Tibial nerve (tissue), 4 donors: ENCODE measurements at regions not wholly inside any gene's neighbourhood (a gene's known extent, or its start where the extent isn't known, plus 50 kb on each side); places are given as distances from the start of the nearest gene placed in this dataset.

Experiments
- DNase-seq, 2 donors: peaks; one replicate each; pipeline ENCODE4 v3.0.0-alpha.2; 2019; ENCODE audit warnings: low spot score in 2 of 2
- H3K27ac ChIP-seq, 4 donors: fragments of 200-600 bp; sonication (generic) in 3 of 4; one replicate each; pipeline ENCODE4 v1.5.1; 2017 to 2019; ENCODE audit warnings: mild to moderate bottlenecking in 1 of 4
- H3K27me3 ChIP-seq, 2 donors: fragments of 200-600 bp; sonication (generic) in 1 of 2; one replicate each; pipeline versions ENCODE4 v1.5.1 to v1.6.0; 2017 to 2019
- H3K36me3 ChIP-seq, 3 donors: fragments of 200-600 bp; sonication (generic); one replicate each; pipeline ENCODE4 v1.5.1; 2018 to 2019
- H3K4me1 ChIP-seq, 4 donors: fragments of 200-600 bp; sonication (generic) in 3 of 4; one replicate each; pipeline ENCODE4 v1.5.1; 2017 to 2019
- H3K4me3 ChIP-seq, 4 donors: fragments of 200-600 bp; sonication (generic) in 3 of 4; one replicate each; pipeline ENCODE4 v1.5.1; 2017 to 2019; ENCODE audit warnings: mild to moderate bottlenecking in 1 of 4, moderate library complexity in 1 of 4
- H3K9me3 ChIP-seq, 4 donors: fragments of 200-600 bp; sonication (generic) in 3 of 4; one replicate each; pipeline ENCODE4 v1.5.1; 2017 to 2019
- EP300 ChIP-seq, 2 donors: sonication (generic); formaldehyde crosslinking; IDR thresholded peaks; one replicate each; pipeline ENCODE4 v1.6.1; 2017; ENCODE audit warnings: antibody characterized with exemption in 2 of 2, mild to moderate bottlenecking in 1 of 2
- POLR2A ChIP-seq, 2 donors: fragments of 450-650 bp; IDR thresholded peaks; one replicate each; pipeline ENCODE4 v1.6.1; 2017; ENCODE audit warnings: antibody characterized with exemption in 2 of 2, mild to moderate bottlenecking in 2 of 2, moderate library complexity in 2 of 2
- WGBS, 2 donors: methylation state at CpG; one replicate each; pipeline ENCODE4 v1.1.5; 2018; 5-methylcytosine and 5-hydroxymethylcytosine counted together
- TF ChIP-seq, protein P1 (sequence below), 5 experiments: fragments of 200-600 bp in 3 of 5; fragments of 450-650 bp in 2 of 5; sonication (generic) in 3 of 5; IDR thresholded peaks; one replicate each; pipeline ENCODE4 v1.5.1; 2016 to 2019; ENCODE audit warnings: antibody characterized with exemption in 5 of 5, mild to moderate bottlenecking in 3 of 5, moderate library complexity in 2 of 5

DNA sequence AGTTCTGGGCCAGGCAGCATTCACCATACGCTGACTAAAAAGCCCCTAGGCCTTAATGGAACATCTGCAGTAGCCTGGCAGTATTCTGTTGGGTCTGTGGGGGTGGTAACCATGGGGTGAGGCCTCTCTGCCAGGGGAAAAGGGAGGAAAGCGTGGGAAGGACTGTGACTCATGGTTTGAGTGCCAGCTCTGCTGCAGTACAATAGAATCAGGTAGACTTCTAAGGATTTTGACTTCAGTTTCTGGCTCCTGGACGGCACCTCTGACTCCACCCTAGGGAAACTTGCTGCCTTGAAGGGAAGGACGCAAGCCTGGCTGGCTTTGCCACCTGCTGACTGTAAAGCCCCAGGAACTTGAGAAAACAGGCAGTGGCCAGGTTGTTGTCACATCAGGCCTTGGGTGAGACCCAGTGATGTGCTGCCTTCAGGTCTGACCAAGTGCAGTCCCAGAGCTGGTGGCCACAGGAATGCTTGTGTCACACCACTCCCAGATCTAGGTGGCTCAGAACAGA lies 148.6 kb downstream of the SUCNR1 start:
- H3K4me1 ChIP-seq = peaks cover 0 to 8% (median 2%) of the 10 kb centered on the region in 4 donors
- H3K27me3 ChIP-seq = no peaks in the 10 kb centered on the region
- TF ChIP-seq, protein P1, sequence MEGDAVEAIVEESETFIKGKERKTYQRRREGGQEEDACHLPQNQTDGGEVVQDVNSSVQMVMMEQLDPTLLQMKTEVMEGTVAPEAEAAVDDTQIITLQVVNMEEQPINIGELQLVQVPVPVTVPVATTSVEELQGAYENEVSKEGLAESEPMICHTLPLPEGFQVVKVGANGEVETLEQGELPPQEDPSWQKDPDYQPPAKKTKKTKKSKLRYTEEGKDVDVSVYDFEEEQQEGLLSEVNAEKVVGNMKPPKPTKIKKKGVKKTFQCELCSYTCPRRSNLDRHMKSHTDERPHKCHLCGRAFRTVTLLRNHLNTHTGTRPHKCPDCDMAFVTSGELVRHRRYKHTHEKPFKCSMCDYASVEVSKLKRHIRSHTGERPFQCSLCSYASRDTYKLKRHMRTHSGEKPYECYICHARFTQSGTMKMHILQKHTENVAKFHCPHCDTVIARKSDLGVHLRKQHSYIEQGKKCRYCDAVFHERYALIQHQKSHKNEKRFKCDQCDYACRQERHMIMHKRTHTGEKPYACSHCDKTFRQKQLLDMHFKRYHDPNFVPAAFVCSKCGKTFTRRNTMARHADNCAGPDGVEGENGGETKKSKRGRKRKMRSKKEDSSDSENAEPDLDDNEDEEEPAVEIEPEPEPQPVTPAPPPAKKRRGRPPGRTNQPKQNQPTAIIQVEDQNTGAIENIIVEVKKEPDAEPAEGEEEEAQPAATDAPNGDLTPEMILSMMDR (IDR thresholded peaks at IDR 0.05) = no peak
- TF ChIP-seq EP300 (IDR thresholded peaks at IDR 0.05) (no peak), POLR2A (IDR thresholded peaks at IDR 0.05) (no peak)
- H3K9me3 ChIP-seq = no peaks in the 10 kb centered on the region
- H3K27ac ChIP-seq = no peak overlapping the region
- DNase-seq = no peak
- WGBS, 2 donors = 83 to 96% methylated on average over 4 of the region's 4 CpGs
- no peaks in the 10 kb centered on the region for H3K36me3 ChIP-seq
- no peak overlapping the region for H3K4me3 ChIP-seq

DNA sequence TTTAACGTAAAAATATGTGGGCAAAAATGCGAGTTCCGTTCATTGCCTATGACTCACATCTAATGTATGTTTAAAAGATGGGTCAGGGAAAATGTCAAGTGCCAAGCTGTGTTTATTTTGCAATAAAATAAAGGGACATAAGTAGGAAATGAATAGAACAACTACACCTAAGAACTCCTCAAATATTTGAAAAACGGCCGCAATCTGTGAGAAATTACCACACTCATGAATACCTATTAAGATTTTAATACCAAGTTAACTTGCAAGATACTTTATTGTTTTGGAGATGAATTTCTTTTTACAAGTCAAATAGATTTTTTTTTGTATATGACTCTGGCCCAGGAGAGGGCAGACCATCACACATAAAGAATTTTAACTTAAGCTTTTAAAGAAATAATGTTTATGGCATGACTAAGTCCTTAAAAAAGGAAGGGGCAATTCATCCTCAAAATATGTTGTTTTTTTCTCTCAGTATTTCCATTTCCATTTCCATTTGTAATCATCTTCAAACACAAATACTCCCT lies 152.7 kb downstream of the SUCNR1 start:
- no peak for TF ChIP-seq POLR2A (IDR thresholded peaks at IDR 0.05)
- TF ChIP-seq, protein P1 (IDR thresholded peaks at IDR 0.05) = peak in 1 of 5 experiments; percentile 15
- 44 to 53% methylated on average over 5 of the region's 5 CpGs for WGBS, 2 donors
- DNase-seq = no peak
- Histone ChIP-seq H3K9me3 (no peaks in the 10 kb centered on the region), H3K36me3 (no peaks in the 10 kb centered on the region), H3K27me3 (no peaks in the 10 kb centered on the region), H3K4me3 (no peak overlapping the region), H3K4me1 (peaks cover 0 to 22% (median 2%) of the 10 kb centered on the region in 4 donors), H3K27ac (no peak overlapping the region)

DNA sequence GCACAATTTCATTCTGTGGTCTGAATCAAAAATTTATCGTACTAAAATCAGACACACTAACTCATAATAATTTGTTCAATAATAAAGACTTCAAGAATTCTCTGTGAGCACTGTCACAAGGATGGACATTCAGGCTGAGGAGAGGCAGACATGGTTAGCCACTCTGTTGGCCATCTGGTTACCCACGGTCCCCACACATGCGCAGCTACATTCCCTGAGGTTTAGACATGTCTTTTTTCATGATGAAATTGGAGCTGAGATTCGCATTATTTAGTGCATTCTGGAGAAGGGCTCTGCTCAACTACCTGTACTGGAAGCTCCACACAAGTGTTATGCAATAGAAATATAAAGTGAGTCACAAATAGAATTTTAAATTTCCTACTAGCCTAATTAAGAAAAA lies 156.9 kb downstream of the SUCNR1 start:
- Histone ChIP-seq H3K4me1 (peaks cover 0 to 22% (median 2%) of the 10 kb centered on the region in 4 donors), H3K36me3 (no peaks in the 10 kb centered on the region), H3K27ac (peak overlapping the region in 3 of 4 donors; percentile 10 to 76 (median 56)), H3K4me3 (no peak overlapping the region), H3K9me3 (peaks cover 0 to 5% (median 0%) of the 10 kb centered on the region in 4 donors), H3K27me3 (no peaks in the 10 kb centered on the region)
- 81 to 83% methylated on average over 4 of the region's 4 CpGs for WGBS, 2 donors
- no peak for DNase-seq
- TF ChIP-seq, protein P1 (IDR thresholded peaks at IDR 0.05) = no peak
- no peak for TF ChIP-seq POLR2A (IDR thresholded peaks at IDR 0.05)
- TF ChIP-seq EP300 (IDR thresholded peaks at IDR 0.05) = no peak

DNA sequence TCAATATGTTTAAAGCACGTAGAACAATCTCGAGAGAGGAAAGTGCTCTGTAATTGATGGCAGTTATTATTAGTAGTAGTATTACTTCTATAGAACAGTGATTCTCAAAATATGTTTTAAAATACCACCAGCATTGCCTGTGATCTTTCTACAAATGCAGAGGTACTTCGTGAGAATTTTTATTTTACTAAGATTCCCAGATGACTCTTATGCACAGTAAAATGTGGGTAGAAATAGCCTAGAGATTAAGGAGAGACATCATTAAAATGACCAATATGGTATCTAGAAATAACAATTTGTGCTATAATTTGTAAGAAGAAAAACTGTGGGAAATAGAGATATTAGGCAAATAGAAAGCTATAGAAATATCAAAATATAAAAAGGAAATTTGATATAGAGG lies 157.9 kb downstream of the SUCNR1 start:
- H3K9me3 ChIP-seq = peaks cover 0 to 11% (median 0%) of the 10 kb centered on the region in 4 donors
- peaks cover 0 to 19% (median 1%) of the 10 kb centered on the region in 4 donors for H3K4me1 ChIP-seq
- no peak overlapping the region for H3K4me3 ChIP-seq
- H3K27ac ChIP-seq = no peak overlapping the region
- H3K27me3 ChIP-seq = no peaks in the 10 kb centered on the region
- DNase-seq = no peak
- no peaks in the 10 kb centered on the region for H3K36me3 ChIP-seq
- 80 to 94% methylated on average over 3 of the region's 3 CpGs for WGBS, 2 donors
- TF ChIP-seq EP300 (IDR thresholded peaks at IDR 0.05) = no peak
- no peak for TF ChIP-seq POLR2A (IDR thresholded peaks at IDR 0.05)
- TF ChIP-seq, protein P1 (IDR thresholded peaks at IDR 0.05) = no peak

DNA sequence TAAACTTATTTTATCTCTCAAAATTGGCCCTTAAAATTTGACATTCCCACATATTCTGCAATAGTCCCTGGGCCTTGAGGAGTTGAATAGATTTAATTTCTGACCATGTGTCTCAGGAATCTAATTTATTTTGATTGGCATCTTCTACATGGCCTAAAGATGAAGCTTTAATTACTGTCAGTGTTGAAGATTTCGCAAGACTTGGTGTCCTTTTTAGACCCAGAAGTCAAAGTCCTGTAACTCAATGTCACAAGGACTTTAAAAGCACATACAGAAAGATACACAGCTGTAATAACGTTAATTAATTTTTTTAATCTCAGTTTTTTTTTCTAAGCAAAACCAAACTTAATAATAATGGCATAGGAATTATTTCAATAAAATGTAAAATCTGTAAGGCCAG lies 163.9 kb downstream of the SUCNR1 start:
- no peak for DNase-seq
- no peaks in the 10 kb centered on the region for H3K36me3 ChIP-seq
- peaks cover 0 to 18% (median 0%) of the 10 kb centered on the region in 4 donors for H3K9me3 ChIP-seq
- 83 to 88% methylated on average over 2 of the region's 2 CpGs for WGBS, 2 donors
- no peaks in the 10 kb centered on the region for H3K4me1 ChIP-seq
- no peak overlapping the region for H3K27ac ChIP-seq
- no peaks in the 10 kb centered on the region for H3K27me3 ChIP-seq
- no peak overlapping the region for H3K4me3 ChIP-seq
- TF ChIP-seq POLR2A (IDR thresholded peaks at IDR 0.05) (no peak), EP300 (IDR thresholded peaks at IDR 0.05) (no peak)
- TF ChIP-seq, protein P1 (IDR thresholded peaks at IDR 0.05) = no peak
